ENCODE measurements at regions not wholly inside any gene's neighbourhood (a gene's known extent, or its start where the extent isn't known, plus 50 kb on each side); places are given as distances from the start of the nearest gene placed in this dataset.

GRCh38 chr11:15670520-15671070 is 555.9 kb downstream of the INSC start:
- TF ChIP-seq CTCF (IDR thresholded peaks at IDR 0.05) (no peak), POLR2A (IDR thresholded peaks at IDR 0.05) (no peak), POLR2AphosphoS5 (IDR thresholded peaks at IDR 0.05) (no peak), EP300 (IDR thresholded peaks at IDR 0.05; ENCODE audit: low read depth) (no peak)
